GM21619 (cell line): ENCODE measurements at regions not wholly inside any gene's neighbourhood (a gene's known extent, or its start where the extent isn't known, plus 50 kb on each side); places are given as distances from the start of the nearest gene placed in this dataset.
A peak's percentile ranks its signal among the peaks of the same experiment; 100 is the strongest.
"Not testable (repeated sequence)": the region's sequence is repeated elsewhere in the genome, so short reads cannot be mapped to it uniquely, and the experiment has no call there.

Source experiments
- ATAC-seq: cut with Tn5 transposase; IDR thresholded peaks from one replicate; pipeline ENCODE4 v1.9.1; 2021; ENCODE audit not compliant: unreplicated experiment

DNA sequence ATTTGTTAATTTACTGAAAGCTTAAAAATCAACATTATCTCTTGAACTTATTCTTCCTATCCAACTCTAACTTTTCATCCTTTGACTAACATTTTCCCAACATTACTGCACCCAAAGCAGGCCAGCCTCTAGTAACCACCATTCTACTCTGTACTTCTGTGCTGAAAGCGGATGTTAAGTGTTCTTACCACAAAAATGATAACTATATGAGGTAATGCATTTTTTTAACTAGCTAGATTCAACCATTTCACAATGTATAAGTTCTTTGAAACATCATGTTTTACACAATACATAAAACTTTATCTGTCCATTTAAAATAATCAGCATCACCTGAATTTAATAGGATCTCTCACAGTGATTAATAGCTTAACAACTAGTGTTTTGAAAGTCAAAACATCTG, 468.5 kb upstream of the MGAT4C start:
- no peak for ATAC-seq

- ATAC-seq, result no peak
Measured at GRCh38 chr12:86723326-86723725, 467.1 kb upstream of the MGAT4C start.

DNA sequence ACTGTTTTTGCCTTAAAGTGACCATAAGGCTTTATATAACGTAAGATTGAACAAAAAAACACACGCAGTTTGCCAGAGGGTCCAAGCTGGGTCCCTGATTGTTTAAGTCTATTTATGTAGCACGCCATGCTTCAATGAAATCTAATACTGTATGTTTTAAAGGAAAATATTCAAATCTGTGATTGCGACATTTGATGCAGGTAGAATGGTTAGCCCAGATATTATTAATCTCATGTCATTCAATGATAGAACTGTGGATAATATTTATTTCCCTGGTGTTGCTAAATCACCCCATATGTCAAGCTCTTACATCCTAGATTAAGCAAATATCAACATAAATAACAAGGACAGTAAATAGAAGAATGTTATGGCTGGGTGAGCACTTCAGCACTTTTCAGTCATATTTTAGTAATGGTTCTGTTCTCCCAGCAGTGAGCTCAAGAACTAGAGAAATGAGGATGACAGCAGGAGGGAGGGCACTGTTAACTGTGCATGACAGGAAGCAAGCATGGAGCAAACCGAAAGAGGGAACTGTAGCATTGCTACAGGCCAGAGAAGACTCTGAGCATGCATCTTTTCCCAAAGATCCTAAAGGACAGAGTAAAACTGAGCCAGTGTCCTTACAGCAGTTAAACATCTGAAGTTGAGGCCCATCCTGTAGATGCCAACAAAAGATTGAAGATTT, 465.7 kb upstream of the MGAT4C start:
- no peak for ATAC-seq

DNA sequence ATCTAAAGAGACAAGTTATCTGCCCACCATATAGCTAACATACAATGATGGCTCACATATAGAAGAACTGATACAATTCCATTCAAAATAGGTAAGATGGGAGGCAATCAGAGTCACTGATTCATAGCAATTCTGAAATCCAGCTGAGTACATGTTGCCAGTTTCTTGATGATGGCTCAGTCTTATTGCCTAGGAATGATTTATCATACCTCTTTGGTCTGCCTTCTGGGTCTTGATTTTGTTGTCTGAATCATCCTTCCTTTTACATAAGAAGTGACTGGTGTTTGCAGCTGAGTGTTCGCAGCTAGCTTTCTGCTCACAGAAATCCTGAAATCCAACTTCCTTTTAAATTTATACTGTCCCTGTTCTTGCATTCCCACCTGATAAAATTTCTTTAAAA, 463.2 kb upstream of the MGAT4C start:
- no peak for ATAC-seq

DNA sequence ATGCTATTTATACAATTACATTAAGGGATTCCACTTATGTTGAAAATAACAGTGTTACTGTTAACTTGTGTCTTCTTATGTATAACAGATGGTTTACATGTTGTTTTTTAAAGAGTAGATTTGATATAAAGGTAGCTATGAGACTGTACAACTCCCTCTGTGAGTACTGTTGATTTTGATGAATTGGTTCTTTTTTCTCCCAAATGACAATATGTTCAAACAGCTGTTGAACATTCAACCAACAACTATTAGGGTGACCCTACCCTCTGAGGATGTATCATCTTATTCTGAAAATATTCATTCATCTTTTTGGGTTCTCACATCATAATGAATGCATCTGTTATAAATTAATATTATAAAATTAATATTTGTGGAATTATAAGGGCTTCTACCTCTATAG, 456.9 kb upstream of the MGAT4C start:
- ATAC-seq, result no peak

GRCh38 chr12:86712425-86712843, 456.2 kb upstream of the MGAT4C start:
- no peak for ATAC-seq

DNA sequence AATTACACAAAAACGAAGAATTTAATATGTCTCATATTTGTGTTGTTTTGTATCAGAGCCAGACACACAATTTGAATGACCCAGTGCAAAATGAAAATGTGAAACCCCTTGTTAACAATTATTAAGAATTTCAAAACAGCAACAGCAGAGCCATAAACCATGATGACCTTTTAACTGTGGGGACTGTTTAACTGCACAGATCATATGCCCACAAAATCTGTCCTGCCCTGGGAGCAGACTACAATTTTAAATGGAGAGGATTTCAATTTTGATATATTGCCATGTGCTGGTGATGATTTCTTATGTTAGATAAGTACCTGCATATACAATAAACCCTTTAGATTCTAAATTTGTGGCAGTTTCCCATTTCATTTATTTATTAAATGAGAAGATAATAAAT, 455.5 kb upstream of the MGAT4C start:
- no peak for ATAC-seq

GRCh38 chr12:86710109-86710508, 453.9 kb upstream of the MGAT4C start:
- ATAC-seq, result no peak

DNA sequence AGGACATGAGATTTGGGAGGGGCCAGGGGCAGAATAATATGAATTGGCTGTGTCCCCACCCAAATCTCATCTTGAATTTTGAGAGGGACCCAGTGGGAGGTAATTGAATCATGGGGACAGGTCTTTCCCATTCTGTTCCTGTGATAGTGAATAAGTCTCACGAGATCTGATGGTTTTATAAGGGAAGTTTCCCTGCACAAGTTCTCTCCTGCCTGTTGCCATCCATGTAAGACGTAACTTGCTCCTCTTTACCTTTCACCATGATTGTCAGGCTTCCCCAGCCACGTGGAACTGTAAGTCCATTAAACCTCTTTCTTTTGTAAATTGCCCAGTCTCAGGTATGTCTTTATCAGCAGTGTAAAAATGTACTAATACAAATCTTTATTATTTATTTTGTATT, 452.8 kb upstream of the MGAT4C start:
- ATAC-seq, result not testable (repeated sequence)

DNA sequence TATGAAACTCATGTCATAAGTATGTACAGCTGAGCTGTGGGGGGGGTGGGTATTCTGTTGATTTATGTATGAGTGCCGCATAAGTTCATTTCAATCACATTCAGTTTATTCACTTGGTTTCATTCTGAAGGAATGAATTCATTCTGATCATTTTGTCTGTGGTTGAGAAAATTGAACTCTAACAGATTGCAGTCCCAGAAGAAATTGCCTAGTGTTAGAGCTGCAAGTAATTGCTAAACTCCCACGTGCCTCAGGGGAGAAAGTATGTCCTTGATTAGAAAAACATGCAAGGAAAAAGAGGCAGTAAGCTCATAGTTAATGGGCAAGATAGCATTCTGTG, 442.4 kb upstream of the MGAT4C start:
- ATAC-seq, result no peak

- no peak for ATAC-seq
Measured at GRCh38 chr12:86697916-86698640, 441.9 kb upstream of the MGAT4C start.

- ATAC-seq, result no peak
Measured at GRCh38 chr12:86683568-86684304, 427.5 kb upstream of the MGAT4C start.

DNA sequence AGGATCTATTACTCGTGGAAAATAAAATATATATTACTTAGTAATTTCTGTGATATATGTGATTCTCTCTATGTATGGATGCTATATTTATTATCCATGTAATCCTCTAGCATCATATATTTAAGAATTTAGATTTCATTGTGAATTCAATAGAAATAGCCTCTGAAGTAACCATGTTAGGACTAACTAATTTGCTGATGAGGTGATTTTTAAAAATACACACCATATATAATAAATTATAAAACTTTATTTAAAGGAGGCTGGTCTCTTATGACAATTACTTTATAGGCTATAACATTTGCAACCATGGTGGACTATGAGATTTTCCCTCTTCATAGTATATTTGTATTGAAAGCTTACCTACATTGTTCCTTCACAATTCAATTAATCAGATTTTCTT, 424.9 kb upstream of the MGAT4C start:
- ATAC-seq, result no peak

DNA sequence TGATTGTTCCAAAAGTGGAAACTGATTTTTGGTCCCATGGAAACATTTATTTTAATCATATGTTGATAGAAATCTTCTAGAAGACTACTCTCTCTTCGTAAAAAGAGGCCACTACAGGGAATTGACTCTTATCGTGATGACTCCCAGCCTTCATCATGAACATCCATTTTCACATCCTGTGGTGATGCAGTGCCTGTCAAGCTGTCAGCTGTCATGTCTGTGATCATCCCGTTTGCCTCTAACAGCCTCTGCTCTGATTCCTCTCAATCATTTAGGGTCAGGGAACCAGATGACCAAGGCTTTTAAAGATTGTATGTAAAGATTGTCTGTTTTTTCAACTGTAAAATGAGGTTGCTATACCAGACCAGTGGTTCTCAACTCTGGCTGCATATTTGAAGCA, 419.0 kb upstream of the MGAT4C start:
- no peak for ATAC-seq

- no peak for ATAC-seq
Measured at GRCh38 chr12:86670986-86671385, 414.8 kb upstream of the MGAT4C start.

GRCh38 chr12:86669010-86669409, 412.8 kb upstream of the MGAT4C start:
- ATAC-seq, result no peak

DNA sequence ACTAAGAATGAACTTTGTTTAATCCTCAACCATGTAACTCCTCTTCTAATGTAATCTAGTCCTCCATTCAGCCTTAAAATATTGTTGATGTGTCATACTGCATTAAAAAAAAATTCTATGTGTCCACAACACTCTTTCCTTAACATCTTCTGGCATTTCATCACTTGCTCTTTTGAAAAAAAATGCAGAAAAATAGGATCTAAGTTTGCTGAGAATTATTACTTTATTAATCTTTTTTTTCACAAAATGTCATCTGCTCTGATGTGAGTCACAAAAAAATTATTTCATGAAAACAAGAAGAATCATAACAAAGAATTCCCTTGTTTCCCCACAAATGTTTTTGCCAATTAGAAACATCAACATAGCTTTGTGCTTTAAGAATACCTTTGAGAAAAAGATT, 410.1 kb upstream of the MGAT4C start:
- ATAC-seq, result no peak

GRCh38 chr12:86663716-86664115, 407.5 kb upstream of the MGAT4C start:
- no peak for ATAC-seq

DNA sequence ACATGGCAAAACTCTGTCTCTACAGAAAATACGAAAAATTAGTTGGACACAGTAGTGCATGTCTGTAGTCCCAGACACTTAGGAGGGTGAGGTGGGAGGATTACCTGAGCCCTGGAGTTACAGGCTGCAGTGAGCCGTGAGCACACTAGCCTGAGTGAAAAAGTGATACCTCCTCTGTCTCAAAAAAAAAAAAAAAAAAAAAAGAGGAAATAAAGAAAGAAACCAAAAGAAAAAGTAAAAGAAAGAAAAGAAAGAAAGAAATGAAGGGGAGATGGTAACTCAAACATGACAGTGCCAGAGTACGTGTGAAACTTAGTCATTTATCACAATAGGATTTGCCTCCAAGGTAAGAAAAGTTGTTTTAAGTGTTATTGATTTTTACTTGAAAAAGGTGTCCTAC, 407.0 kb upstream of the MGAT4C start:
- ATAC-seq, result peak; percentile 56

GRCh38 chr12:86662464-86662863, 406.3 kb upstream of the MGAT4C start:
- no peak for ATAC-seq

DNA sequence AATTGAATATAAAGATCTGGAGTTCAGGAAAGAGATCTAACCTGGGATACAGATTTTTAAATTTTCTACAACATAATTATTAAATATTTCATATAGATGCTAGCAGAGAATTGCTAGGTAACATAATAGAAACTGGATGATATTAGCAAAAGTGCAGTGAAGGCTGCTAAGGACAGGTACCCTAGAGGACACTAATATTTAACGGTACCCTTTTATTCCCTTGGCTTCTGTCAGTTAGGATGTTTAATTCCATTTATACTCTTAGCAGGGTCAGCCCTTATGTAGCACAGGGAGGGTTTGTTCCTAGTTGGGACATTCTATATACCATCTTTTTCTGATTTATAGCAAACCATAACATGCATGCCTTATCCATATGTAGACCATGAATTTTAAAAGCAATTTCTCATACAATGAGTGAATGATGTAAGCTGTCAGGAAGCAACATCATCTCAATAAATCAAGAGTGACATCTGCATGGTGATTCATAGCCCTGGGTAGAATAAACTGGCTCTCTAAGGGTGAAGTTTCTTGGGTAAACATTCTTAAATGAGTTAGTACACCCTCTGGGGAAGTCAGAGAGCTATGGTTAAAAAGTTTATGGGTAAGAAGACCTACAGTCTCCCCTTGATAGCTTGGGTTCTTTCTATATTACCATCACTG, 404.4 kb upstream of the MGAT4C start:
- no peak for ATAC-seq

DNA sequence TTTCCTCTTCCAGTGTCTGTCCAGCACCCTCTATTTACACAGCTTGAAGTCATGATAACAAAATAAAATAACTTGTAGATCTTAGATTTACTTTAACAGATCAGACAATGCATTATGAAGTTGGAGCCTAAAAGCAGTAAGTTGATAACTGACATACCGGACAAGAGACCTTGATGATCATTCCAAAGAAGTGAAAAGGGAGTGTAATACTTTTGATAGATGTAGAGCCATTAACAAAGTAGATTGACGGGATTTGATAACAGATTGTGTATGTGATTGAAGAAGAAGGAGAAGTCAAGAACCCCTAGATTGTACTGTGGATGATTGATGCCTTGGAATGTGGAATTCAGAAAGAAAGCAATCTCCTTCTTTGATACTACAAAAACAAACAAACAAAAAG, 403.8 kb upstream of the MGAT4C start:
- no peak for ATAC-seq
